Pancreas (tissue), 10 donors: ENCODE measurements at regions not wholly inside any gene's neighbourhood (a gene's known extent, or its start where the extent isn't known, plus 50 kb on each side); places are given as distances from the start of the nearest gene placed in this dataset.

Experiments used
- ATAC-seq, 4 donors: fragments of 200-7000 bp; cut with Tn5 transposase; one replicate each; pipeline versions ENCODE4 v1.8.0 to v1.9.1; 2020; ENCODE audit warnings: mild to moderate bottlenecking in 4 of 4, moderate library complexity in 4 of 4
- DNase-seq, 6 donors: peaks; one replicate each; pipeline ENCODE4 v3.0.0-alpha.2; 2020
- FAIRE-seq: peaks from 2 replicates; lab custom pipeline; 2012; peaks lifted over from hg19 to GRCh38; lab: Jason Lieb, UNC
- H3K27ac ChIP-seq, 4 donors: fragments of 200-600 bp; sonication (generic); 1 replicate in 3 of 4; 2 replicates in 1 of 4; pipeline versions ENCODE4 v1.5.0 to v1.8.0; 2020
- H3K27me3 ChIP-seq, 4 donors: fragments of 200-600 bp; one replicate each; pipeline ENCODE4 v1.8.0; 2021
- H3K36me3 ChIP-seq, 3 donors: fragments of 200-600 bp; sonication (generic) in 1 of 3; one replicate each; pipeline versions ENCODE4 v1.5.0 to v1.8.0; 2020 to 2021
- H3K4me1 ChIP-seq, 3 donors: fragments of 200-600 bp; one replicate each; pipeline ENCODE4 v1.8.0; 2021
- H3K4me3 ChIP-seq, 4 donors: fragments of 200-600 bp; sonication (generic) in 2 of 4; one replicate each; pipeline versions ENCODE4 v1.5.0 to v1.8.0; 2020 to 2021
- H3K9me3 ChIP-seq, 4 donors: fragments of 200-600 bp; one replicate each; pipeline ENCODE4 v1.8.0; 2021
- CTCF ChIP-seq, 4 donors: fragments of 200-600 bp; sonication (generic) in 3 of 4; IDR thresholded peaks; one replicate each; pipeline versions ENCODE4 v1.5.0 to v1.8.0; 2021; ENCODE audit warnings: antibody characterized with exemption in 4 of 4
- WGBS, 2 donors: extraction: QIAGEN DNeasy Blood & Tissue Kit; methylation state at CpG; one replicate each; pipeline ENCODE4 v1.1.7; 2013; 5-methylcytosine and 5-hydroxymethylcytosine counted together
- intact Hi-C, 3 donors: fragments of 100-400 bp; cut with DNase I; formaldehyde crosslinking; loops; one replicate each; pipeline versions ENCODE4 v1.11.1 to v1.14.2; 2022
- donor health status: healthy with polysubstance abuse.
- donor health status: DM: no; HTN: no; CAD: no; lungs with moderate emphysema.
- donor health status: DM: no; HTN: no; CAD: no.
- donor health status: control.
- donor health status: control.
- donor health status: Bipolar disorder and iron deficiency.
- donor health status: DM: yes; HTN: yes; CAD: no.
- donor health status: DM: no; HTN: no; CAD: no.
- donor health status: DM: no; HTN: no; CAD: no.
- donor health status: DM: yes; HTN: yes; CAD: no.

- Histone ChIP-seq H3K9me3 (no peaks in the 10 kb centered on the region), H3K4me1 (peaks cover 0 to 14% (median 0%) of the 10 kb centered on the region in 3 donors), H3K27ac (no peak overlapping the region), H3K36me3 (no peaks in the 10 kb centered on the region), H3K4me3 (no peak overlapping the region), H3K27me3 (no peaks in the 10 kb centered on the region)
- DNase-seq (no peak), ATAC-seq (no peak), FAIRE-seq (no peak)
- 90 to 91% methylated on average over 5 of the region's 5 CpGs for WGBS, 2 donors
- no peak for TF ChIP-seq CTCF (IDR thresholded peaks at IDR 0.05)
- intact Hi-C loops = no loop called here
Observed at GRCh38 chr10:44193567-44194220, 191.2 kb downstream of the CXCL12 start.

GRCh38 chr10:44193166-44193565 is 191.7 kb downstream of the CXCL12 start:
- 82 to 89% methylated on average over 3 of the region's 3 CpGs for WGBS, 2 donors

GRCh38 chr10:44192435-44192834 is 192.5 kb downstream of the CXCL12 start:
- H3K27me3 ChIP-seq = no peaks in the 10 kb centered on the region
- no peak for FAIRE-seq
- no peak overlapping the region for H3K4me3 ChIP-seq
- intact Hi-C loops = no loop called here
- H3K36me3 ChIP-seq = no peaks in the 10 kb centered on the region
- no peak overlapping the region for H3K27ac ChIP-seq
- no peak for DNase-seq
- no peaks in the 10 kb centered on the region for H3K9me3 ChIP-seq
- ATAC-seq = no peak
- H3K4me1 ChIP-seq = peaks cover 0 to 14% (median 0%) of the 10 kb centered on the region in 3 donors
- 82 to 89% methylated on average over 6 of the region's 6 CpGs for WGBS, 2 donors
- no peak for TF ChIP-seq CTCF (IDR thresholded peaks at IDR 0.05)

More at GRCh38 chr10:44193166-44193565, 191.7 kb downstream of the CXCL12 start:
- peaks cover 0 to 14% (median 0%) of the 10 kb centered on the region in 3 donors for H3K4me1 ChIP-seq
- no peak overlapping the region for H3K4me3 ChIP-seq
- ATAC-seq = no peak
- no peaks in the 10 kb centered on the region for H3K36me3 ChIP-seq
- no peaks in the 10 kb centered on the region for H3K27me3 ChIP-seq
- intact Hi-C loops = no loop called here
- H3K9me3 ChIP-seq = no peaks in the 10 kb centered on the region
- no peak for TF ChIP-seq CTCF (IDR thresholded peaks at IDR 0.05)
- no peak for DNase-seq
- H3K27ac ChIP-seq = no peak overlapping the region
- no peak for FAIRE-seq

- intact Hi-C loops = no loop called here
- H3K36me3 ChIP-seq = no peaks in the 10 kb centered on the region
- FAIRE-seq = no peak
- no peak for TF ChIP-seq CTCF (IDR thresholded peaks at IDR 0.05)
- no peak for ATAC-seq
- H3K27ac ChIP-seq = no peak overlapping the region
- H3K4me3 ChIP-seq = no peak overlapping the region
- H3K27me3 ChIP-seq = no peaks in the 10 kb centered on the region
- peaks cover 0 to 7% (median 0%) of the 10 kb centered on the region in 3 donors for H3K4me1 ChIP-seq
- no peak for DNase-seq
- H3K9me3 ChIP-seq = no peaks in the 10 kb centered on the region
Observed at GRCh38 chr10:44190541-44190940, 194.4 kb downstream of the CXCL12 start.

GRCh38 chr10:44186821-44187220 is 198.1 kb downstream of the CXCL12 start:
- FAIRE-seq = no peak
- H3K4me1 ChIP-seq = no peaks in the 10 kb centered on the region
- WGBS, 2 donors = 77 to 87% methylated on average over 1 of the region's 1 CpG

More at GRCh38 chr10:44186821-44187220, 198.1 kb downstream of the CXCL12 start:
- H3K36me3 ChIP-seq = no peaks in the 10 kb centered on the region
- no peak overlapping the region for H3K27ac ChIP-seq
- no peaks in the 10 kb centered on the region for H3K9me3 ChIP-seq
- intact Hi-C loops = no loop called here
- ATAC-seq = no peak
- TF ChIP-seq CTCF (IDR thresholded peaks at IDR 0.05) = no peak
- DNase-seq = no peak
- no peaks in the 10 kb centered on the region for H3K27me3 ChIP-seq
- H3K4me3 ChIP-seq = no peak overlapping the region
